ENCODE measurements at regions not wholly inside any gene's neighbourhood (a gene's known extent, or its start where the extent isn't known, plus 50 kb on each side); places are given as distances from the start of the nearest gene placed in this dataset.

DNA sequence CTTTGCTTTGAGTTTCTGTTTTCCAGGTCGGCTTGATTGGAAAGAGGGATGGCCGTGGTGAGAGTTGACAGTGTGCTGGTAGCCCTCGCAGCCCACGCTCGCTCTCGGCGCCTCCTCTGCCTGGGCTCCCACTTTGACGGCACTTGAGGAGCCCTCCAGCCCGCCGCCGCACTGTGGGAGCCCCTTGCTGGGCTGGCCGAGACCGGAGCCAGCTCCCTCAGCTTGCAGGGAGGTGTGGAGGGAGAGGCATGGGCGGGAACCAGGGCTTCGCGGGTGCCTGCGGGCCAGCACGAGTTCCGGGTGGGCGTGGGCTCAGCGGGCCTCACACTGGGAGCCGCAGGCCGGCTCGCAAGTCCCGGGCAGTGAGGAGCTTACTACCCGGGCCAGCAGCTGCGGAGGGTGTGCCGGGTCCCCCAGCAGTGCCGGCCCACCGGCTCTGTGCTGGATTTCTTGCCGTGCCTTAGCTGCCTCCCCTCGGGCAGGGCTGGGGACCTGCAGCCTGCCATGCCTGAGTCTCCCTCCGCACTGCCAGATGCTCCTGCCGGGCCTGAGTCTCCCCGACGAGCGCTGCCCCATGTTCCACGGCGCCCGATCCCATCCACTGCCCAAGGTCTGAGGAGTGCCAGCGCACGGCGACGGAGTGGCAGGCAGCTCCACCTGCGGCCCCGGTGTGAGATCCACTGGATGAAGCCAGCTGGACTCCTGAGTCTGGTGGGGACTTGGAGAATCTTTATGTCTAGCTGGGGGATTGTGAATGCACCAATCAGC, 166.4 kb upstream of the FAT1 start:
- H3K36me3 ChIP-seq (ENCODE audit: control insufficient read depth in 2 of 2, insufficient read depth in 1 of 2, low read length in 2 of 2): no peaks in the 10 kb centered on the region
- POLR2A ChIA-PET: no interaction called here
- no peak for TF ChIP-seq ZNF600 (tag by site-specific recombination; IDR thresholded peaks at IDR 0.05)
- no peak for TF ChIP-seq ZNF785 (tag by site-specific recombination; IDR thresholded peaks at IDR 0.05)
- TF ChIP-seq, protein P1, sequence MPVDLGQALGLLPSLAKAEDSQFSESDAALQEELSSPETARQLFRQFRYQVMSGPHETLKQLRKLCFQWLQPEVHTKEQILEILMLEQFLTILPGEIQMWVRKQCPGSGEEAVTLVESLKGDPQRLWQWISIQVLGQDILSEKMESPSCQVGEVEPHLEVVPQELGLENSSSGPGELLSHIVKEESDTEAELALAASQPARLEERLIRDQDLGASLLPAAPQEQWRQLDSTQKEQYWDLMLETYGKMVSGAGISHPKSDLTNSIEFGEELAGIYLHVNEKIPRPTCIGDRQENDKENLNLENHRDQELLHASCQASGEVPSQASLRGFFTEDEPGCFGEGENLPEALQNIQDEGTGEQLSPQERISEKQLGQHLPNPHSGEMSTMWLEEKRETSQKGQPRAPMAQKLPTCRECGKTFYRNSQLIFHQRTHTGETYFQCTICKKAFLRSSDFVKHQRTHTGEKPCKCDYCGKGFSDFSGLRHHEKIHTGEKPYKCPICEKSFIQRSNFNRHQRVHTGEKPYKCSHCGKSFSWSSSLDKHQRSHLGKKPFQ (tag by site-specific recombination; IDR thresholded peaks at IDR 0.05): no peak
- TF ChIP-seq, protein P2, sequence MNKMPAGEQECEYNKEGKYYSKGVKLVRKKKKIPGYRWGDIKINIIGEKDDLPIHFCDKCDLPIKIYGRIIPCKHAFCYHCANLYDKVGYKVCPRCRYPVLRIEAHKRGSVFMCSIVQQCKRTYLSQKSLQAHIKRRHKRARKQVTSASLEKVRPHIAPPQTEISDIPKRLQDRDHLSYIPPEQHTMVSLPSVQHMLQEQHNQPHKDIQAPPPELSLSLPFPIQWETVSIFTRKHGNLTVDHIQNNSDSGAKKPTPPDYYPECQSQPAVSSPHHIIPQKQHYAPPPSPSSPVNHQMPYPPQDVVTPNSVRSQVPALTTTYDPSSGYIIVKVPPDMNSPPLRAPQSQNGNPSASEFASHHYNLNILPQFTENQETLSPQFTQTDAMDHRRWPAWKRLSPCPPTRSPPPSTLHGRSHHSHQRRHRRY (tag by site-specific recombination; IDR thresholded peaks at IDR 0.05): no peak
- TF ChIP-seq, protein P3, sequence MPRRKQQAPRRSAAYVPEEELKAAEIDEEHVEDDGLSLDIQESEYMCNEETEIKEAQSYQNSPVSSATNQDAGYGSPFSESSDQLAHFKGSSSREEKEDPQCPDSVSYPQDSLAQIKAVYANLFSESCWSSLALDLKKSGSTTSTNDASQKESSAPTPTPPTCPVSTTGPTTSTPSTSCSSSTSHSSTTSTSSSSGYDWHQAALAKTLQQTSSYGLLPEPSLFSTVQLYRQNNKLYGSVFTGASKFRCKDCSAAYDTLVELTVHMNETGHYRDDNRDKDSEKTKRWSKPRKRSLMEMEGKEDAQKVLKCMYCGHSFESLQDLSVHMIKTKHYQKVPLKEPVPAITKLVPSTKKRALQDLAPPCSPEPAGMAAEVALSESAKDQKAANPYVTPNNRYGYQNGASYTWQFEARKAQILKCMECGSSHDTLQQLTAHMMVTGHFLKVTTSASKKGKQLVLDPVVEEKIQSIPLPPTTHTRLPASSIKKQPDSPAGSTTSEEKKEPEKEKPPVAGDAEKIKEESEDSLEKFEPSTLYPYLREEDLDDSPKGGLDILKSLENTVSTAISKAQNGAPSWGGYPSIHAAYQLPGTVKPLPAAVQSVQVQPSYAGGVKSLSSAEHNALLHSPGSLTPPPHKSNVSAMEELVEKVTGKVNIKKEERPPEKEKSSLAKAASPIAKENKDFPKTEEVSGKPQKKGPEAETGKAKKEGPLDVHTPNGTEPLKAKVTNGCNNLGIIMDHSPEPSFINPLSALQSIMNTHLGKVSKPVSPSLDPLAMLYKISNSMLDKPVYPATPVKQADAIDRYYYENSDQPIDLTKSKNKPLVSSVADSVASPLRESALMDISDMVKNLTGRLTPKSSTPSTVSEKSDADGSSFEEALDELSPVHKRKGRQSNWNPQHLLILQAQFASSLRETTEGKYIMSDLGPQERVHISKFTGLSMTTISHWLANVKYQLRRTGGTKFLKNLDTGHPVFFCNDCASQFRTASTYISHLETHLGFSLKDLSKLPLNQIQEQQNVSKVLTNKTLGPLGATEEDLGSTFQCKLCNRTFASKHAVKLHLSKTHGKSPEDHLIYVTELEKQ (tag by site-specific recombination; IDR thresholded peaks at IDR 0.05; ENCODE audit: borderline replicate concordance): no peak
- no peak for TF ChIP-seq ZNF341 (tag by site-specific recombination; IDR thresholded peaks at IDR 0.05; ENCODE audit: low read depth)
- no peak for TF ChIP-seq ZNF621 (tag by site-specific recombination; IDR thresholded peaks at IDR 0.05)
- no peak for TF ChIP-seq ZBTB21 (tag by site-specific recombination; IDR thresholded peaks at IDR 0.05)
- TF ChIP-seq ZNF302 (tag by site-specific recombination; IDR thresholded peaks at IDR 0.05; ENCODE audit: low read depth): no peak
- TF ChIP-seq SP2 (tag by site-specific recombination; IDR thresholded peaks at IDR 0.05): no peak
- no peak for TF ChIP-seq ZNF404 (tag by site-specific recombination; IDR thresholded peaks at IDR 0.05)
- TF ChIP-seq ZNF629 (tag by site-specific recombination; IDR thresholded peaks at IDR 0.05): no peak
- TF ChIP-seq, protein P4, sequence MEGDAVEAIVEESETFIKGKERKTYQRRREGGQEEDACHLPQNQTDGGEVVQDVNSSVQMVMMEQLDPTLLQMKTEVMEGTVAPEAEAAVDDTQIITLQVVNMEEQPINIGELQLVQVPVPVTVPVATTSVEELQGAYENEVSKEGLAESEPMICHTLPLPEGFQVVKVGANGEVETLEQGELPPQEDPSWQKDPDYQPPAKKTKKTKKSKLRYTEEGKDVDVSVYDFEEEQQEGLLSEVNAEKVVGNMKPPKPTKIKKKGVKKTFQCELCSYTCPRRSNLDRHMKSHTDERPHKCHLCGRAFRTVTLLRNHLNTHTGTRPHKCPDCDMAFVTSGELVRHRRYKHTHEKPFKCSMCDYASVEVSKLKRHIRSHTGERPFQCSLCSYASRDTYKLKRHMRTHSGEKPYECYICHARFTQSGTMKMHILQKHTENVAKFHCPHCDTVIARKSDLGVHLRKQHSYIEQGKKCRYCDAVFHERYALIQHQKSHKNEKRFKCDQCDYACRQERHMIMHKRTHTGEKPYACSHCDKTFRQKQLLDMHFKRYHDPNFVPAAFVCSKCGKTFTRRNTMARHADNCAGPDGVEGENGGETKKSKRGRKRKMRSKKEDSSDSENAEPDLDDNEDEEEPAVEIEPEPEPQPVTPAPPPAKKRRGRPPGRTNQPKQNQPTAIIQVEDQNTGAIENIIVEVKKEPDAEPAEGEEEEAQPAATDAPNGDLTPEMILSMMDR (tag by site-specific recombination; IDR thresholded peaks at IDR 0.05): no peak
- no peak for TF ChIP-seq ZBTB7A (tag by site-specific recombination; IDR thresholded peaks at IDR 0.05; ENCODE audit: low read depth)
- no peak for TF ChIP-seq ZNF37A (tag by site-specific recombination; IDR thresholded peaks at IDR 0.05)
- TF ChIP-seq ZNF169 (tag by site-specific recombination; IDR thresholded peaks at IDR 0.05): no peak
- TF ChIP-seq, protein P5, sequence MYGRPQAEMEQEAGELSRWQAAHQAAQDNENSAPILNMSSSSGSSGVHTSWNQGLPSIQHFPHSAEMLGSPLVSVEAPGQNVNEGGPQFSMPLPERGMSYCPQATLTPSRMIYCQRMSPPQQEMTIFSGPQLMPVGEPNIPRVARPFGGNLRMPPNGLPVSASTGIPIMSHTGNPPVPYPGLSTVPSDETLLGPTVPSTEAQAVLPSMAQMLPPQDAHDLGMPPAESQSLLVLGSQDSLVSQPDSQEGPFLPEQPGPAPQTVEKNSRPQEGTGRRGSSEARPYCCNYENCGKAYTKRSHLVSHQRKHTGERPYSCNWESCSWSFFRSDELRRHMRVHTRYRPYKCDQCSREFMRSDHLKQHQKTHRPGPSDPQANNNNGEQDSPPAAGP (tag by site-specific recombination; IDR thresholded peaks at IDR 0.05): no peak
- TF ChIP-seq KLF10 (tag by site-specific recombination; IDR thresholded peaks at IDR 0.05): no peak
- no peak for TF ChIP-seq HOXC10 (CRISPR knock-in tag; IDR thresholded peaks at IDR 0.05)
- no peaks in the 10 kb centered on the region for H3K4me1 ChIP-seq (ENCODE audit: control insufficient read depth, insufficient read depth, low read length)
- CTCF ChIA-PET: interaction anchor here (1.2 kb wide), 1 partner anchor 161 kb away, joined by 4 read pairs; no protein-coding TSS in a partner anchor
- no peaks in the 10 kb centered on the region for H3K9me3 ChIP-seq (ENCODE audit: control insufficient read depth, insufficient read depth, low read depth, low read length)
- H3K27ac ChIP-seq (ENCODE audit: extremely low read depth, low read depth, low read length): no peak overlapping the region
- H3K4me3 ChIP-seq (ENCODE audit: low read depth, low read length): no peak overlapping the region

All from HEK293 (cell line).